Keratinocyte (primary cell): ENCODE measurements at regions not wholly inside any gene's neighbourhood (a gene's known extent, or its start where the extent isn't known, plus 50 kb on each side); places are given as distances from the start of the nearest gene placed in this dataset.
A peak's percentile ranks its signal among the peaks of the same experiment; 100 is the strongest.

ENCODE experiments used
- DNase-seq: peaks from one replicate; pipeline ENCODE4 v3.0.0-alpha.2; 2011; ENCODE audit warnings: low read depth, missing footprints, low spot score
- FAIRE-seq: peaks from 2 replicates; lab custom pipeline; 2011; peaks lifted over from hg19 to GRCh38; lab: Jason Lieb, UNC
- H2AFZ ChIP-seq: 2 replicates; pipeline ENCODE4 v1.6.0; 2012; ENCODE audit warnings: low read length, control low read depth, inconsistent platforms; ENCODE audit not compliant: control insufficient read depth
- H3K27ac ChIP-seq: 2 replicates; pipeline ENCODE4 v1.5.1; 2011; ENCODE audit warnings: low read length; ENCODE audit not compliant: control insufficient read depth, insufficient read depth
- H3K27me3 ChIP-seq: 3 replicates; pipeline ENCODE4 v1.6.0; 2011; ENCODE audit warnings: low read length; ENCODE audit not compliant: control insufficient read depth, insufficient read depth; ENCODE audit errors: extremely low read depth
- H3K36me3 ChIP-seq, 2 experiments: 2 replicates in 1 of 2; 3 replicates in 1 of 2; pipeline ENCODE4 v1.5.1; 2011; ENCODE audit warnings: low read length in 2 of 2, mild to moderate bottlenecking in 1 of 2; ENCODE audit not compliant: control insufficient read depth in 2 of 2, insufficient read depth in 2 of 2; ENCODE audit errors: extremely low read depth in 1 of 2
- H3K4me1 ChIP-seq: 3 replicates; pipeline ENCODE4 v1.5.1; 2011; ENCODE audit warnings: low read length; ENCODE audit not compliant: control insufficient read depth, insufficient read depth; ENCODE audit errors: extremely low read depth
- H3K4me2 ChIP-seq: 3 replicates; pipeline ENCODE4 v1.6.0; 2011; ENCODE audit warnings: low read depth, low read length; ENCODE audit not compliant: control insufficient read depth, insufficient read depth; ENCODE audit errors: extremely low read depth
- H3K4me3 ChIP-seq, 3 experiments: fragments of 200-600 bp in 1 of 3; sonication (generic) in 1 of 3; 2 replicates in 2 of 3; 3 replicates in 1 of 3; pipeline ENCODE4 v1.5.1; 2011 to 2016; ENCODE audit warnings: low read length in 3 of 3, mild to moderate bottlenecking in 3 of 3, control low read depth in 2 of 3, inconsistent platforms in 1 of 3, low read depth in 1 of 3, mixed read lengths in 1 of 3, mixed run types in 1 of 3, moderate library complexity in 1 of 3; ENCODE audit not compliant: control insufficient read depth in 2 of 3, insufficient read depth in 2 of 3; ENCODE audit errors: extremely low read depth in 1 of 3
- H3K79me2 ChIP-seq: 2 replicates; pipeline ENCODE4 v1.6.0; 2012; ENCODE audit warnings: low read length; ENCODE audit not compliant: control insufficient read depth, insufficient read depth
- H3K9ac ChIP-seq: 3 replicates; pipeline ENCODE4 v1.6.0; 2011; ENCODE audit warnings: low read length; ENCODE audit not compliant: control insufficient read depth, insufficient read depth; ENCODE audit errors: extremely low read depth
- H3K9me1 ChIP-seq: 3 replicates; pipeline ENCODE4 v1.6.0; 2011; ENCODE audit warnings: low read length; ENCODE audit not compliant: control insufficient read depth, insufficient read depth; ENCODE audit errors: extremely low read depth
- H3K9me3 ChIP-seq: 2 replicates; pipeline ENCODE4 v1.5.1; 2012; ENCODE audit warnings: low read depth, low read length; ENCODE audit not compliant: control insufficient read depth
- H4K20me1 ChIP-seq: 3 replicates; pipeline ENCODE4 v1.6.0; 2011; ENCODE audit warnings: low read length; ENCODE audit not compliant: control insufficient read depth, insufficient read depth; ENCODE audit errors: extremely low read depth
- EZH2 ChIP-seq: IDR thresholded peaks from one replicate; pipeline ENCODE4 v1.6.1; 2012; ENCODE audit warnings: inconsistent platforms, mild to moderate bottlenecking, low read length, moderate library complexity
- dilution Hi-C: fragments of 300-500 bp; cut with MboI; formaldehyde crosslinking; loops from one replicate; pipeline ENCODE4 v1.7.0; 2020; ENCODE audit warnings: low sequenced_read_pairs; ENCODE audit not compliant: extremely low pct_ligation_motif_present
- TF ChIP-seq, protein P1 (sequence below), 3 experiments: IDR thresholded peaks in 1 of 3; conservative IDR thresholded peaks in 1 of 3; optimal IDR thresholded peaks in 1 of 3; 2 replicates in 2 of 3; 3 replicates in 1 of 3; pipeline versions ENCODE3 to v1.5.1; 2011; ENCODE audit warnings: low read length in 3 of 3, mild to moderate bottlenecking in 3 of 3, moderate library complexity in 2 of 3, control low read depth in 1 of 3, inconsistent platforms in 1 of 3; ENCODE audit not compliant: insufficient read depth in 2 of 3; ENCODE audit errors: extremely low read depth in 1 of 3

DNA sequence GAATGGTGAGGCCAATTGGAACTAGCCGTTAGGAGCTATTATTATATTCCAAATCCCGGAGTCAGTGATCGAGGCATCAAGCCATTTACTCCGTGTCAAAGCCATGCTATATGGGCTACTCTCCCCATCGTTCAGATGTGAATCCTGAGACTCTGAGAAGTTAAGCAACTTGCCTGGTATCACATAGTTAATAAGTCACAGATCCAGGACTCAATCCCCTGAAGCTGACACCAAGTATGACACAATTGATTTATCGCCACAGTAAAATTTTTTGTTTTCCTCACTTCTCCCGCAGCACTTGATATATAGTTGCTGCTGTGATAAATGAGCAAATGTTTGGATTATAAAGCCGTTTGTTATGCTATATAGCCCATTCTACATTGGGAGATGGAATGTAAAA lies 50.8 kb upstream of the TSHZ2 start:
- Histone ChIP-seq H3K27ac (no peak overlapping the region), H3K36me3 (no peaks in the 10 kb centered on the region), H4K20me1 (no peaks in the 10 kb centered on the region), H3K9ac (no peak overlapping the region), H3K9me1 (peaks cover 2% of the 10 kb centered on the region), H3K4me1 (peaks cover 27% of the 10 kb centered on the region), H3K9me3 (no peaks in the 10 kb centered on the region), H3K4me3 (no peak overlapping the region), H3K4me2 (no peak overlapping the region), H3K79me2 (no peaks in the 10 kb centered on the region), H2AFZ (no peak overlapping the region), H3K27me3 (no peaks in the 10 kb centered on the region)
- DNase-seq, result no peak
- TF ChIP-seq EZH2, result no peak
- TF ChIP-seq, protein P1, sequence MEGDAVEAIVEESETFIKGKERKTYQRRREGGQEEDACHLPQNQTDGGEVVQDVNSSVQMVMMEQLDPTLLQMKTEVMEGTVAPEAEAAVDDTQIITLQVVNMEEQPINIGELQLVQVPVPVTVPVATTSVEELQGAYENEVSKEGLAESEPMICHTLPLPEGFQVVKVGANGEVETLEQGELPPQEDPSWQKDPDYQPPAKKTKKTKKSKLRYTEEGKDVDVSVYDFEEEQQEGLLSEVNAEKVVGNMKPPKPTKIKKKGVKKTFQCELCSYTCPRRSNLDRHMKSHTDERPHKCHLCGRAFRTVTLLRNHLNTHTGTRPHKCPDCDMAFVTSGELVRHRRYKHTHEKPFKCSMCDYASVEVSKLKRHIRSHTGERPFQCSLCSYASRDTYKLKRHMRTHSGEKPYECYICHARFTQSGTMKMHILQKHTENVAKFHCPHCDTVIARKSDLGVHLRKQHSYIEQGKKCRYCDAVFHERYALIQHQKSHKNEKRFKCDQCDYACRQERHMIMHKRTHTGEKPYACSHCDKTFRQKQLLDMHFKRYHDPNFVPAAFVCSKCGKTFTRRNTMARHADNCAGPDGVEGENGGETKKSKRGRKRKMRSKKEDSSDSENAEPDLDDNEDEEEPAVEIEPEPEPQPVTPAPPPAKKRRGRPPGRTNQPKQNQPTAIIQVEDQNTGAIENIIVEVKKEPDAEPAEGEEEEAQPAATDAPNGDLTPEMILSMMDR (optimal IDR thresholded peaks at IDR 0.05 in 1 of 3, IDR thresholded peaks at IDR 0.05 in 1 of 3, conservative IDR thresholded peaks at IDR 0.05 in 1 of 3; ENCODE audit: extremely low read depth in 1 of 3, insufficient read depth in 2 of 3, low read length in 3 of 3), result no peak
- FAIRE-seq, result no peak
- dilution Hi-C loops, result no loop called here

DNA sequence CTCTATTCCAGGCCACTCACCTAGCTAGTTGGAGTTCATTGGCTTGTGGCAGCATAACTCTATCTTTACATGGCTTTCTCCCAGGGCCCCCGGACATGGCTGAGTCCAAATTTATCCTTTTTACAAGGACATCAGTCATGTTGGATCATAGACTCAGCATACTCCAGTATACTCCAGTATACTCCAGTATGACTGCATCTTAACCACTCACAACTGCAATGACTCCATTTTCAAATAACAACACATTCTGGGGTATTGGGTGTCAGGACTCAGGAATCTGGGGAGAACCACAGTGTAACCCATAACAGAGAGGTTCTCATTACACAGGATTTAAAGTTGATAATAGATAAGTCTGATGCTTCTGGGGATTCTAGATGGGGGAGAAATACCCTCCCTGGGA lies 53.8 kb upstream of the TSHZ2 start:
- Histone ChIP-seq H3K4me2 (no peak overlapping the region), H3K9ac (no peak overlapping the region), H3K79me2 (no peaks in the 10 kb centered on the region), H3K9me1 (no peaks in the 10 kb centered on the region), H3K9me3 (no peaks in the 10 kb centered on the region), H3K36me3 (no peaks in the 10 kb centered on the region), H3K4me3 (no peak overlapping the region), H3K4me1 (peaks cover 9% of the 10 kb centered on the region), H2AFZ (no peak overlapping the region), H3K27me3 (no peaks in the 10 kb centered on the region), H3K27ac (no peak overlapping the region), H4K20me1 (no peaks in the 10 kb centered on the region)
- dilution Hi-C loops, result no loop called here
- DNase-seq (no peak), FAIRE-seq (peak; percentile 34)
- TF ChIP-seq EZH2, result no peak
- TF ChIP-seq, protein P1 (optimal IDR thresholded peaks at IDR 0.05 in 1 of 3, IDR thresholded peaks at IDR 0.05 in 1 of 3, conservative IDR thresholded peaks at IDR 0.05 in 1 of 3; ENCODE audit: extremely low read depth in 1 of 3, insufficient read depth in 2 of 3, low read length in 3 of 3), result no peak
